ENCODE measurements at regions not wholly inside any gene's neighbourhood (a gene's known extent, or its start where the extent isn't known, plus 50 kb on each side); places are given as distances from the start of the nearest gene placed in this dataset.

- H2AFZ ChIP-seq (ENCODE audit: low read depth, low read length): no peak overlapping the region
- POLR2A ChIA-PET: no interaction called here
Observed at GRCh38 chr1:90134175-90134955, 139.5 kb downstream of the ZNF326 start.

More at GRCh38 chr1:90134175-90134955, 139.5 kb downstream of the ZNF326 start:
- H3K9me3 ChIP-seq (replicated peaks; ENCODE audit: control insufficient read depth, insufficient read depth, low read length): no peaks in the 10 kb centered on the region
- no peaks in the 10 kb centered on the region for H3K36me3 ChIP-seq (ENCODE audit: control insufficient read depth in 2 of 2, extremely low read depth in 1 of 2, insufficient read depth in 2 of 2, low read length in 2 of 2)
- intact Hi-C loops (cut with micrococcal nuclease): loop anchor here (10.0 kb wide), 1 partner anchor 440 kb away; no protein-coding TSS in a partner anchor
- TF ChIP-seq CTCF (IDR thresholded peaks at IDR 0.05; ENCODE audit: extremely low read depth in 1 of 2, insufficient read depth in 1 of 2, low read depth in 1 of 2, low read length in 2 of 2): no peak
- TF ChIP-seq, protein P1, sequence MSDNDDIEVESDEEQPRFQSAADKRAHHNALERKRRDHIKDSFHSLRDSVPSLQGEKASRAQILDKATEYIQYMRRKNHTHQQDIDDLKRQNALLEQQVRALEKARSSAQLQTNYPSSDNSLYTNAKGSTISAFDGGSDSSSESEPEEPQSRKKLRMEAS (IDR thresholded peaks at IDR 0.05; ENCODE audit: insufficient read depth, insufficient read length): no peak
- H3K9ac ChIP-seq (replicated peaks; ENCODE audit: extremely low read depth, insufficient read depth, low read length): no peak overlapping the region
- BruUV-seq (replicated peaks): no TSS peak
- no peak overlapping the region for H3K4me2 ChIP-seq (ENCODE audit: insufficient read depth, low read length)
- DNase-seq (ENCODE audit: low read depth, low spot score): no peak
- H3K9me1 ChIP-seq (replicated peaks; ENCODE audit: control insufficient read depth, extremely low read depth, insufficient read depth, low read length): no peaks in the 10 kb centered on the region
- no peak overlapping the region for H3K27ac ChIP-seq (ENCODE audit: insufficient read depth, low read depth, low read length)
- no peak overlapping the region for H3K4me3 ChIP-seq (replicated peaks in 1 of 3; ENCODE audit: insufficient read depth in 1 of 3, low read depth in 1 of 3, low read length in 3 of 3)
- dilution Hi-C loops (cut with MboI; ENCODE audit: extremely low pct_ligation_motif_present, low sequenced_read_pairs): no loop called here
- no peaks in the 10 kb centered on the region for H3K79me2 ChIP-seq (ENCODE audit: control insufficient read depth, insufficient read depth, low read length)
- H3K4me1 ChIP-seq (ENCODE audit: control insufficient read depth, extremely low read depth, insufficient read depth, low read length): no peaks in the 10 kb centered on the region
- FAIRE-seq: no peak
- no peaks in the 10 kb centered on the region for H3K27me3 ChIP-seq (ENCODE audit: control insufficient read depth in 2 of 2, insufficient read depth in 2 of 2, low read length in 2 of 2)
- CTCF ChIA-PET: interaction anchor here (0.6 to 4.4 kb wide), 7 partner anchors 17 to 1144 kb away, joined by 3 to 64 read pairs (median 4); no protein-coding TSS in a partner anchor
- no peaks in the 10 kb centered on the region for H4K20me1 ChIP-seq (replicated peaks; ENCODE audit: control insufficient read depth, extremely low read depth, insufficient read depth, low read length)

All from endothelial cell of umbilical vein (primary cell).